GM18861 (cell line): ENCODE measurements at regions not wholly inside any gene's neighbourhood (a gene's known extent, or its start where the extent isn't known, plus 50 kb on each side); places are given as distances from the start of the nearest gene placed in this dataset.
A peak's percentile ranks its signal among the peaks of the same experiment; 100 is the strongest.

Experiments used
- ATAC-seq: cut with Tn5 transposase; IDR thresholded peaks from one replicate; pipeline ENCODE4 v1.9.1; 2021; ENCODE audit not compliant: unreplicated experiment

DNA sequence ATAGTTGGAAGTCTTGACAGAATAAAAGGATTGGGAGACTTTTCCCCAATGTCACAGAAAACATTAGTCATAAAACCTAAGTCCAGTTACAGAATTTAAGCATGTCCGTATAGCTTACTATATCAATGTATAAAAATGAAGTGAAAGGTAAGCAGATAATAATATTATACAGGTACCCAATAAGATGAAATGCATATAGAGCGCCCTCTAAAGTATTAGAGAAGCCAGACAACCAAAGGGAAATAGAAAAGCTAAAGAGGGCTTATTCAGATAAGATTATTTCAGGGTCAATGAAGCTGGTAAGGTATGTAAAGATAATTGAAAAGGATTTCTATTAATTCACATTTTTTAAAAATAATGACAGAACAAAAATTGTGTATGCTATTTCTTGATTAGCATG lies 947.7 kb upstream of the MAP3K7 start:
- no peak for ATAC-seq

DNA sequence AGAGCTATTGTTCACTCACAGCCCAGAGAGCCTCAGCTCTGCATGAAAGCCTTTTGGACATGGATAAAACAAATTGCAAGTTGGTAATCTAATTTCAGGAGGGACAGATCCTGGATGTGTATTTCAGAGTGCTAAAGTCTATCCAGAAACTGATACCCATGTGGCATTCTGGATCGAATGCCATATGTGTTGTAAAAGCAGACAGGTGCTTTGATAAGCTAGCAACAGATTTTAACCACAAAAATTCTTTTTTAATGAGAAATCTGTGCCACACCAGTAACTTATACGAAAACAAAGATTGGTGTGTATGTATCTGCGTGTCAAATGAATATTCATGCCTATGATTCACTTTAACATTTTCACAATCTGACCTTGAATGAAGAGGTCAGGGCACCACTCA lies 936.6 kb upstream of the MAP3K7 start:
- ATAC-seq, result no peak

DNA sequence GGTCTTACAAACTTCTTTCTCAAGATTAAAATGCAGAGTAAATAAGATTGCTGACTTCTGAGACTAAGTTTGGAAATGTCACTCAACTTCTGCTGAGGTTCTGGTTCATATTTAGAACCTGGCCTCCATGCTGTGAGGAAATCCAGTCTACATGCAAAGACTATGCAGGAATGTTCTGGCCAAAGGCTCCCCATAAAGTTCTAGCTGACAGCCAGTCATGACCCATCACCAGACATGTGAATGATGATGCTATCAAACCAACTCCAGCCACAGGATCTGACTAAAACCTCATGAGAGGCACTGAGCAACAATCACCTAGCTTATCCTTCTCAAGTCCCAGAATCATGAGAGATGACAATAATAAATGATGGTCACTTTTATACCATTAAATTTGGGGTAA lies 935.1 kb upstream of the MAP3K7 start:
- ATAC-seq, result no peak

DNA sequence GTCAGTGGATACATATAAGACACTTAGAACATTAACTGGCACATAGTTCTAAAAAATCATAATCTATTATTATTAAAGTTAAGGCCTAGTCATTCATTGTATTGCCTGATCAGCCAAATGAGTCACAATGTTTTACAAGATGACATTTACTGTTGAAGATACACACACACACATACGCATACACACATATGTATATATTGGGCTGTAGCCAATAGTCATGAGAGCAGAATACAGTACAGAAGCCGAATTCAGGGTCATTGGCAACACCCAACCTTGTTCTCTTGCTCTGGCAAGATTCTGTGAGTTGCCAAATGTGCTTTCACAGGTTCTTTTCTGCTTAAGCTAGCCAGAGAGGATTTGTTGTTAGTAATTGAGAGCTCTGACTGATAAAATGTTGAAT lies 922.8 kb upstream of the MAP3K7 start:
- ATAC-seq, result no peak

DNA sequence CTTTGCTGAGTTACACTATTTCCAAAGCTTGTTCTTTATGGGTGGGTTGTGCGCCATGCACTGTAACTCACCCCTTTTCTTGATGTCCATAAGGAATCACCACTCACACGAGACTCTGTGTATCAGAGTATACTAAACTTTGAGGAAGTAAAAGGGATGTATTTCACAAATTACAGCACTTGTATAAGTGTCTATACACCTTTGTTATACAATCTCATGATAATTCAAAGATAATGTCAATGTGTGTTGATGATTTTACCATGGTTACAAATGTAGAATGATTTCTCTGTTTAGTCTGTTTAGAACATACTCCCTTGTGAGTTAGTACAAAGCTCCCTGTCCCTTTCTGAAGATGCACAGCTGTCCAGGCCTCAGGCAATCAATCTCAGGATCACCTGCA lies 922.2 kb upstream of the MAP3K7 start:
- ATAC-seq, result no peak

DNA sequence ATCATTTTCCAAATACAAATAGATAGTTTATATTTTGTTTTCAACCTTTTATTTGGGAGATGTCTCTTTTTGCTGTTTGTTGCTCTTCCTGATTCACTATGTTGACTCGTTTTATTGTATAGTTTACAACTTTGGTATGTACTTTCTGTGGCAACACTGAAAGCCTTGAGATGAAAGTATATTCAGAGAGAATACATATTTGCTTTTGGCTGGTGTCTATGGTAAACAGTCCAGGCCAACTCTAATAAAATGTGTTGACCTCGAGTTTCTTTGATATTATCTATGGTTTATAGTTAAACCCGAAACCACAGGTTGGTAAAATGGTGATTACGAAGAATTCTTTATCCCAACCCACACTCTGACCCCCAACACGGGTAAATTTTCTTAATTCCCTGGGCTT lies 919.6 kb upstream of the MAP3K7 start:
- no peak for ATAC-seq

DNA sequence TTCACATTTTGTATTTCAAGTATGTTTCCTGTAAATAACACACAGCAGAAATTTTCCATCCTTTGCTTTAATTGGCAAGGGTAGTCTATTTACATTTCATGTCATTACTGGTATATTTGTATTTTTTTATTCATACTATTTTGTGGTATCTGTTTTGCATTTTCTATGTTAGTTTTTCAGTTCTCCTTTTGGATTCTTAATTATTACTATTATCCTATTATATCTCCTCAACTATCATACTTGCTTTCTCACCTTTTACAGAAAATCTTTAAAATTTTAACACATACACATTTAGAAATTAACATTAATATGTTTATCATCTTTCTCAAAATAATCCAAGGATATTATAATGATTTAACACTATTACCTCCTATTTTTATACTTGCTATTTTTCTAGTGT lies 918.3 kb upstream of the MAP3K7 start:
- ATAC-seq, result no peak

DNA sequence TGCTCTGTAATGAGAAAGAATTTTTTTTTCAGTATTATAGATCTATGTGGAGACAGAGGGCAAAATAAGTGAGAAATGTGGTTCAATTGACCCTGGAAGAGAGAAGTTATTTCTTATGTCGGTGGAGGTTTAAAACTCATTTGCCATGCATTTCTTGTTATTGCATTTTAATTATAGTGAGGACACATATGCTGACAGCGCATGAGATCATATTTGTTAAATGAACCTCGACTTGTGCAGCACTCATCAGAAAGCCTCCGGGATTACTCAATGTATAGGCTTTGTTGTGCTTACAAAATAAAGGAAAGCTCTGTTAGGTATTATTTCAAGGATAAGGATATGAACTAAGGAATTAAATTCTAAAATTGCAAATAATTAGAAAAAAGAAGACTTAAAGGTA lies 915.1 kb upstream of the MAP3K7 start:
- no peak for ATAC-seq

DNA sequence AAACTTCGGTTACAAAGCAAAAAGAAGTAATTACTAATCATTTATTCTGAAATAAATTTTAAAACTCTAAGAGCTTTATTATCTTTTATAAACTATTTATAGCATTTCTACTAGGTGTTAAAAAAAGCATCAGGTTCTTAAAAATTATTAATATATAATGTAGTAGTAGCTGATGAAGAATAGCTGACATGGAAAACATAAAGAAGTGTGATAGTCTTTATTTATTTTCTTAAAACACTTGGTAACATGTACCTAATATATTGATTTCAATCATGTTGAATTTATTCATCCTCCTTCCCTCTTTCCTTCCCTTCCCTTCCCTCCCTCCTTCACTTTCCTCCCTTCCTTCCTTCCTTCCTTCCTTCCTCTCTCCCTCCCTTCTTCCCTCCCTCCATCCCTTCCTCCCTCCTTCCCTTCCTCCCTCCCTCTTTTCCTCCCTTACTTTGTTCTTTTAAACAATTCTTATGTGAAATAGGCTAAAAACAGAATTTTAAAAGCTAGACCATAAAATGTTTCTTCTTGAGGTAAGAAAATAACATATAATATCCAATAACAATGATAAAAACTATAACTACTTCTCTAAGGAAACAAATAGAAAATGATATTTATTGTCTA lies 913.9 kb upstream of the MAP3K7 start:
- ATAC-seq, result no peak

DNA sequence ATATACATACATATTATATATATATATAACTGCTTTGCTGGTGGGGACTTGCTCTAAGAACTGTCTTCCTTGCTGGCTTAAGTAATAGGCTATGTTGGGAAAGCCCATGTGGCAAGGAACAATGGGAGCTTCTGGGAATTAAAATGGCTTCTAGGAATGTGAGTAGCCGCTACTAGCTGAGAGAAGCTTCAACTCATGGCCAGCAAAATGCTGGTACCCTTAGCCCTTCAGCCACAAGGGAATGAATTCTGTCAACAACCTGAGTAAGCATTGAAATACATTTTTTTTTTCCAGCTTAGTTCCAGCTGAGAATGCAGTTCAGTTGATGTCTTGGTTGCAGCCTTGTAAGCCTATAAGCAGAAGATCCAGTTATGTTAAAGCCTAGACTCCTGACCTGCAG lies 911.7 kb upstream of the MAP3K7 start:
- ATAC-seq, result no peak

DNA sequence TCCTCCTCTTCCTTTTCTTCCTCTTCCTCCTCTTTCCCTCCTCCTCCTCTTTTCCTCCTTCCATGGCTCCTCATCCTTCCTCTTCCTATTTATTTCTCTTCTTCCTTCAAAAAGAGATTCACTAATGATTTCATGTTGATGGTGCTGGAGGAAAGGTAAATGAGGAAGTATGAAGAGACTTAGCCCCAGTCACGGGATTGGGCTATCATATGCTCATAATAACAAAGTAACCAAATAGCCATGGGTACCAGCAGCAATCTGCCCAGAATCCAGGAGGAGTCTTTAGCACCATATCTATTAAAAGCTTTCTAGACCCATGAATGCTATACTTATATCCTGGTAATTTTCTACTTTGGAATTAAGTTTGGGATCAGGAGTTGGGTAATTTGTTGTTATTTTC lies 910.9 kb upstream of the MAP3K7 start:
- no peak for ATAC-seq

DNA sequence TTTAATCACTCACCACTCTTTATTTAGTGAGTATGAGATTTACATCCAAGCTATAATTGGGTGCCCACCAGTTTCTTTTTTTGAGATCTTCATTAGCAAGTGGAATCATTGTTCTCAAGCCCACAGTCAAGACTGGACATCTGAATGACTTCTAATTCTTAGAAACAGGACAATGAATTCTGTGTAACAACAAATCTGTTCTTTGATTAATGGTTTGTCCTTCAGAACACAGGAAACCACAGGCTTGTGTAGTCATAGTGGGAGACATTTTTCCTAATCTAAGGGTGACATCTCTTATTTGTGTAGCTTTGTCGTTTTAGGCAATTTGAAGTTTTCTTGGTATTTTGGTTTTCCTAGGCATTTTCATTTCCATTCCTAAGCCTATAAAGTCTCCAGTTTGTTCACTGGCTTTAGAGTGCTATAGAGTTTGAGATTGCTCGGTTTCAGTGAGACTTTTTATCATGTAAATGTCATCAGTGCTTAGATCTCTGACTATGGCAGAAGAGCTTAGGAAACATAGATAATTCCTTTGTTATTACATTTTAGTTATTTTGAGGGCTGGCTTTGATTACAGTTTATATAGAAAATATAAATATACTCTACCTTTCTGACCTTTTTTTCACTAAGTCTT lies 903.9 kb upstream of the MAP3K7 start:
- no peak for ATAC-seq

DNA sequence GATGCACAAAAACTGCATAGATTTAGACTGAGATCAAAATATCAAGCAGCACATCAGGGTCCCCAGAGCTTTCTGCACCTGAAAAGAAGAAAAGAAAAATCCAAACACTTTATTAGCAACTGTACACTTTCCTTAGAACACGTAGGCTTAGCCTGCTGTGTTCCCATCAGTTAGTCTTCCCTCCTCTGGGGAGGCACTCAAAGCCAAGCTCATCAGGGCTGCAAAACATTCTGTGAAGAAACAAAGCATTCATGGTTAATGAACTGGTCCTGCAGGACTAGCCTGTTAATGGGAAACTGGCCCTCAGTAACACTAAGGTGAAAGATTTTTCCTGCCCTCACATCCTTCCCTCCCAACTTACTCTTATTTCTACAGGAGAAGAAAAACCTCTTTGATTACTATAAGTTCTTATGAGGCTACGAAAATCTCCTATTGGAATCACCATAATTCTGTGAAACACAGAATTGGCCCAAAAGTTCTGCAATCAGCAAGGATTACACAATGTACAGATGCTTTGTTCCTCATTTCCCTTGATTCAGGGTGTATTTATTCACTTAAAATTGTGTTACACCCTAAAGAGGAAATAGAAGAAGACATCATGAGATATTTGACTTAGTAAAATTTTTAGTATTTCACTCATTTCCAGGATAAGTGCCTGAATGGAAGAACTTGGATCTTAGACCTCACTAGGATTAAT lies 901.0 kb upstream of the MAP3K7 start:
- ATAC-seq, result no peak

DNA sequence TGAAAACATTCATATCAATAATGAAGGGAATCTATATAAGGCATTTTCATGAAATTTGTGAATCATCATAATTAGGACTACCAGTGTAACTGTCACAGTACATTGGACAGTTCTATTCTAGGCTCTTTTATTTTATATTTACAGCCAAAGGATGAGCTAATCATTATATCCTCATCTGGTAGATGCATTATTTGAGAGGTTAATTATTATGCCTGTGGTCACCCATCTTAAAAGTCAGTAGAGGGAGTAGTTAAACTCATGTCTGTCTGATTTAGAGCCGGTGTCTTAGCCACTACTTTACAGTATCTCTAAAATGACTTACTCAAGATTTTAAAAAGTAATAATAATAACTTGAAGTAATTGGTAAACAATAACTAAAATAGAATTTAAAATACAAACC lies 899.3 kb upstream of the MAP3K7 start:
- peak; percentile 61 for ATAC-seq

DNA sequence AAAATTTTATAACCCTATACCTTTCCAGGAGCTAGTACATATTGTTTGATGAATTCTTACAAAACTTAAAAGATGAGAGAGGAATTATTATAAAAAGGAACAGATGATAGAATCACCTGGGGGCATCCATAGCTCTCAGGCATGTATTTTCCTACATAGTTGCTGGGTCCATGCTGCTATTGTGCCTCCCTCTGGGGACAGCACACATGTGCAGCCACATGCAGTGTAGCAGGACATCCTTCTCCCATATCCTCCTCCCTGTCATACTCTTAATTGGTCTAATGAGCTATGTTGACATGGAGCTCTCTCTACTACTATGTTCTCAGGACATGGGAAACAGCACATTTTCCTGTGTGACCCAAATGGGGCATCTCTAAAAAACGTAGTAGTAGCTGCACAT lies 898.2 kb upstream of the MAP3K7 start:
- ATAC-seq, result no peak

DNA sequence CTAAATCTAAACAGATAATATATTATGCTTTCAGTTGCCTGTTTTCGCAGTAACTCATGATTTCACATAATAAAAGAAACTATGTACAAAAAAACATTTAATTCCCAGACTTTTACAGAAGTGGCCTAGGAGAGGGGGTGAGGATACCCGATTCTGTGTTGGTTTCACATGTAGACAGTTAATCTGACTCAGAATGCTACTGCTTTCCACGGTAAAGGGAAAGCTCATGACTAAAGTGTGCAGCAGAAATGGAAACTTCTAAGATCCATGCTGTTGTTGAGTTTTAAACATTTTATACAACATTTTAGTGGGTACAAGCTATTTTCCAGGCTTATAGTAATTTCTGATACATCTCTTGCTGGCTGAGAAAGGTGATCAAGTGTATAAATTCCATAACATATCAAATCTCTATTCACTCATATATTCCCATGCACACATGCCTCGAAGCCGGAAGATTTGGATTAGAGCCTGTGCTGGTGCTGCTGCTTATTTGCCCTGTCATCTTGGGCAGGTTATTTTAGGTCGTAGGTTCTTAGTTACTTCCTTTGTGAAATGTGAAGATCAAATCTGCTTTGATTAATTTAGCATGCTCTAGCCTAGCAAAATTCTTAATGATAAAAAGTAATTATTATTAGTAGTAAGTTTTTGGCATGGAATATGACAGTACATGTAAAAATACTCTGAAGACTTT lies 896.7 kb upstream of the MAP3K7 start:
- ATAC-seq, result peak; percentile 29

DNA sequence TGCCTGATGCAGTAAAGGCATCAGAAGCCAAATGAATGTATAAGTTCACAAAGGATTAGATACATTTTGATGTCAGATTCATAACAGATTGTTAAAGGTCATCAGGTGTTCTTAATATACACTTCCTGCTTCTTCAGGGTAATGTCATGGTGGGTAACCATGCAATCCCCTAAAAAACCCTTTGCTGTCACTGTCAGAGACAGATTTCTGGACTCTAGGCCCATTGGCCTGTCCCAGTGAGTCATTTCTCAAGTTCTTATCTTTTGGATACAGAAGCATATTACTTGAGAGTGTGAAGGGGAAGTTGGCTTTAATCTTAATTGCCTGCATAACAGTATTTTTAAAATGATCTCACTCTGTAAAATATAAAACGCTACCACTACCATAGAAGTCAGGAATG lies 895.6 kb upstream of the MAP3K7 start:
- peak; percentile 61 for ATAC-seq

DNA sequence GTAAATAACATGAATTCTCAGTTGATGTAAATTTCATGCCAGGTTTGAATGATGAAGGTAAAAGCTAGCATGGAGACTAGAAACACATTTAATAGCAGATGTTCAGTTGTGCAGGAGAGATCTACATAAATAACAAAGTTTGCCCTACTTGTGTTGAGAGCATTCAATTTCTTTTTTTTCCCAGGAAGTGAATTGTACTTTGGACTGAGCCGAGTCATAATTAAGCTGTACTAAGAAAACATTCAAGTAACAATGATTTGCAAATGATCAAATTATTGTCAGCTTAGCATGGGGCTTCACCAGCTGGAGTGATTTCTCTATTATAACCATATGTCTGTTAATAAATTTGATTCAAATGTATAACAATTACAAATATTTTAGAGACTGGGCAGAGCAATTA lies 893.5 kb upstream of the MAP3K7 start:
- ATAC-seq, result no peak

DNA sequence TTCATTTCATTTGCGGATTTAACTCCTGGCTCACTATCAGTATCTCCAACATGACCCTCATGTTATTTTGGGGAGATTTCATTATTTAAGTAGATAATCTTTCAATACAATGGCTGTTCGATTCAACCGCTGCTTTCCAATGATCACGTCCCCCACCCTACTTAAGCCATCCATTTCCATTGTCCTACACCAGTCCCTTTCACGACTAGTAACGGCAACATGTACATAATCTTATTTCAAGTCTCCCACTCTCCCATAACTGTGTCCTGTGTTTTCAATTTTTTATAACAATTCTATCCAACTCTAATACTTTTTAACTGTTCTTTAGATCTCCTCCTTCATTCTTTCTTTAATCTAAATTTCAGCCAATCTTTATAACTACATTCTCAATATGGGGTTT lies 890.8 kb upstream of the MAP3K7 start:
- ATAC-seq, result no peak

DNA sequence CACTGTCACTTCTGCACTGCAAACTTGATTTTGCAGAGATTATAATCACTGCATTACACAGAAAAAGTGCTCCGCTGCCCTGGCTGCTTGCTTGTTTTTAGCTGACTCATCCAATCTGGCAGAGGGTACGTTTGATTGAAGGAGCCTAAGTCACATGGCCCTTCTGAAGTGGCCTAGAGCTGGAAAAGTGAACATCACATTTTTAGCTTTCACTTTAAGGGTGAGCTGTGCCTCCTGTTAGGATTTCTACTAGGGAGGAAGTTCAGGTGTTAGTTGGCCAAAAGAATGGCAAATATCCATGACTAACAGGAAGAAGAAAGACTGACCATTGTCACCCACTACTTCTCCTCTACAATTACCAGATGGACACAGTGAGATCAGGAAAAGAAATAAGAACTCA lies 889.1 kb upstream of the MAP3K7 start:
- ATAC-seq, result peak; percentile 51

DNA sequence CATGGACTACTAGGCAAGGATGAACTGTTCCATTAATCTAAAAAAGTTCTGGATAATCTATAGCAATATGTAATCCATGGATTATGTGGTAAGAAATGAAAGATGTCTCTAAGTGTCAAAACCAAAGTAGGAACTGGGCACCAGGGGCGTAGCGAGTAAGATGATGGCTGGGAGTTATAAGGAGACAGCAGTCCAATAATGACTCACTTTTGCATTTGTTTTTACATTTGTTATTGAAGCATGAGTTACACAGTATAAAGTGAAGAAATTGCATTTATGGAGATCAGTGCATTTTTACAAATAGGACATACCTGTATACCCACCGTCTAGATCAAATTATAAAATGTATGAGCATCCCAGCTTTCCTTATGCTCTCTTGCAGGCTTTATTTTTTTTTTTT lies 878.5 kb upstream of the MAP3K7 start:
- ATAC-seq, result no peak

DNA sequence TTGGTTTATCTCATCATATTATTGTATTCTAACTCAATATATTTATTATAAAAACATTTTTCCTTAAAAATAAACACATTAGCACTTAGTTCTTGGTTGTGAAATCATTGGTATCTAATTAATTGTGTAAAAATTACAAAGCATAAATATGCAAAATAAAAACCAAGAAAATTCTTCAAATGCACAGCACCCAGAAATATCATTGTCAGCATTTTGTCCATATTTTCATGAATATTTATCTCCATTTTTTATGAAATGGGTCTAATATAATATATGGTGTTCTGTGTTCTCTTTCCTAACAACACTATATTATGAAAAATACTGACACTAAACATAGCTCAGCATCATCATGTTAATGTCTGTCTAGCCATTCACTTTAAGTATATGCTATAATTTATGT lies 877.8 kb upstream of the MAP3K7 start:
- ATAC-seq, result no peak
